ENCODE measurements at regions not wholly inside any gene's neighbourhood (a gene's known extent, or its start where the extent isn't known, plus 50 kb on each side); places are given as distances from the start of the nearest gene placed in this dataset.

DNA sequence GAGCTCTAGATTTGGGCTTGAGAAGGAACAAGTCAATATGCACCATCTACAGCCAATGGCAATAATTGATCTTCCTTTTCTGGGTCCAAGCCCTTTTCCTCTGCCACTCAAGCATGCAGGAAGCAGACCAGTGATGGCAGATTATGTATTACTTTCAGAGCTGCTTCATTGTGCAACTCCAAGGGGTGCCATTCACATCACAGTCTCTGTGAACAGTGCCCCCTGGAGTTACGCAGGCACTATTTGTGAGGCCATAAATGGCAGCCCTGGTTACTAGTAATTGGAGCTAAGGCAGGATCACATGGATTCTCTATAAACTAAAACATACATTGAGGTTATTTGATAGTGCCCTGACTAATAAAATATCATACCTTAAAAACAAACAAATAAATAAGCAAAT is 313.4 kb upstream of the SLC7A11 start:
- no peak for FAIRE-seq

DNA sequence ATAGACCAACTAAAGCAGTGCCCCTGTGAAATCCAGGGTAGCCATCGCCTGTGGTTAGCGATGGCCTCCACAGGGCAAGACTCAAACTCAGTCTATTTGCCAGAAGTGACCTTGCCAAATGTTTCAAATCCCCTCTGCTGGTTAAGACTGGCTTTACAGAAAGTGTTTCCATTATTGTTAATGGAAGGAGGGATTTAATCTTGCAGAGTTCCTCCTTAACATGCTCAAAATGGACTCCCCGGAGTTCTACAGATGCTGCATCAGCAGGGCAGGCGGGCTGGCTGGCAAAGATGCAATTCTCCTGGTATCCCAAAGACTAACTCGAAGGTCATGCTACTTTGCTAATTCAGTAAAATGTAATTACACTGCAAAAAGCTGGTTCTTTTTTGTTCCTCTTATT is 313.0 kb upstream of the SLC7A11 start:
- FAIRE-seq = no peak

DNA sequence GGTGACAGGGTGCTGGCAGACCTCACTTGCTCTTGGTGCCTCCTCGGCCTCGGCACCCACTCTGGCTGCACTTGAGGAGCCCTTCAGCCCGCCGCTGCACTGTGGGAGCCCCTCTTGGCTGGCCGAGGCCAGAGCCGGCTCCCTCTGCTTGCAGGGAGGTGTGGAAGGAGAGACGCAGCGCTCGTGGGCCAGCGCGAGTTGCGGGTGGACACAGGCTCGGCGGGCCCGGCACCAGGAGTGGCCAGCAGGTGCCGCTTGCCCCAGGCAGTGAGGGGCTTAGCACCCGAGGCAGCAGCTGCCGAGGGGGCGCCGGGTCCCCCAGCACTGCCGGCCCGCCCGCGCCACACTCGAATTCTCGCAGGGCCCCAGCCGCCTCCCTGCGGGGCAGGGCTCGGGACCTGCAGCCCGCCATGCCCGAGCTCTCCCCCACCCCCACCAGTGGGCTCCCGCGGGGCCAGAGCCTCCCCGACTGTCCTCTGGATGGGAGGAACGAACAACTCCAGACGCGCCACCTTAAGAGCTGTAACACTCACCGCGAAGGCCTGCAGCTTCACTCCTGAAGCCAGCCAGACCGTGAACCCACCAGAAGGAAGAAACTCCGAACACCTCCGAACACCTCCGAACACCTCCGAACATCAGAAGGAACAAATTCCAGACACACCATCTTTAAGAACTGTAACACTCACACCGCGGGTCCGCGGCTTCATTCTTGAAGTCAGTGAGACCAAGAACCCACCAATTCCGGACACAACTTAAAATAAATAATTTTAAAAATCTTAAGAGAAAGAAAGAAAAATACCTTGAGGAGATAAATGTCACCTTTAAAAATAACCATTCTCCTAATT is 311.1 kb upstream of the SLC7A11 start:
- FAIRE-seq = no peak

DNA sequence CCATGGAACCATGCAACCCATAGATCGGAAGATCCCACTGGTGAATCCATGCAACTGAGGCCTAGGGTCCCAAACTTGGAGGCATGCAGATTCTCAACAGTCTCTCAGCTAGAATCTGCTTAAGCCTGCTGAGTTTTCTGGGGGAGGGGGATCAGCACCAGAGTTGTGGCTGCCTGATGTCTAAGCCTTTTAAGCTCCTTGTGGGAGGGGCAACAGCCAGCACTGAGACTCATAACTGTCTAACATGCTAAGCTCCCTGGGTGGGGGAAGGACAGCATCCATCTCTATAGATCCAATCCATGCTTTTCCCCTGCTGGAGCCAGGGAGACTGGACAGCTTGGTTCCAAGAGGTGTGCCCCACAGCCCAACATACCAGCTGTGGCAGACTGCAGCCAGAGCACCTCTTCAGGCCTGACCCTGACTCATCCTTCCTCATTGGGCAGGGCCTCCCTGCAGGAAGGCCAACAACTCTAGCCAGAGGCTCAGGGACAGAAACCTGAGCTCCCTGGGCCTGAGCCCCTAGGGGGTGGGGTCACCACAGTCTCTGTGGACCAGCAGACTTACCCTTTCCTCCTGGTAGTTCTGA is 300.1 kb upstream of the SLC7A11 start:
- FAIRE-seq = no peak

DNA sequence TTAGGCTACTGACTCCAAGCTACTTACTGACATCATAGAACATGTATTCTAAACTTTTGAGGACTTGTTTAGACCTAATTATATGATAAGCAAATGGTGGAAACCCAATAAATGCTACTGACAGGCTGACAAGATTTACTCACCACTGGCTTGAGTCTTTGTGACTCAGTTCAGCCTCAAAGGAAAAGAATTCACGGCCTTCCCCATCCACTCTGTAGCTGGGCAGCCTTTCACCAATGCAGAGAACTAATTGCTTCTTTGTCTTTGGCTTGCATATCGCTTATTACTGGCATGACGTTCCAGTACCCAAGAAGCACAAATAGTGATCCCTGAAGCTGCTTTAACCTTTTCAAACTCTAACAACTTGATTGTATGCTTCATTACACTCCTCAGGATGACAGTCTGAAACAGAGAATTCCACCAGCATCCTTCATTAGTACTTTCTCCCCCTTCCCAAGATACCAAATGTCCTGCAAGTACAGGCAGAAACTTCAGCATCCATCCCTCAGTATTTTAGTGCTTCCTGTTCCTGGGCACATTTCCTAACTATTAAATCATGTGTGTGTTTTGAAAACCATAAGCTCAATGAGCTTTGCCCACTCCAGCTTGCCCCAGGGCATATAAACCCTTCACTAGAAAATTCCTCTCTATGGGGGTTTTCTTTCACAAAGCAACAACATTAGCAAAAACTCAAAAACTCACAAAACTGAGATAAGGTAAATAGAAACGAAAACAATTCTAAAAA is 298.1 kb upstream of the SLC7A11 start:
- FAIRE-seq = no peak

DNA sequence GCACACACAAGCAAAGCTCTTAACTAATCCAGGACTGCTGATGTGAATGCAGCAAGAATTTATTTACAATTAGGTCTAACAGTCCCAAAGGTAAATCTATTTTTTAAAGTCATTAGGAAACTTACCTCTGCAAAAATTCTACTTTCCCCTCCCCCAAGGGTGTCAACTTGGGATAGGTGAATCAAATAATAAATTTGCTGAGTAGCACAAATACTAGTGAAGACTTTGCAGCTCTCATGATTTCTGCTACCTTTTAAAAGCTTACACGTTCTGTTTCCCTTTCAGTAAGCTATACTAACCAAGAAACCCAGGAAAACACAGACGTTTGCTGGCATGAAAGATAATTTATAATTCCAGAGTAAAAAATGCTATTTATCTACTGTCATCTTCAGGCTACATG is 296.6 kb upstream of the SLC7A11 start:
- FAIRE-seq = no peak

DNA sequence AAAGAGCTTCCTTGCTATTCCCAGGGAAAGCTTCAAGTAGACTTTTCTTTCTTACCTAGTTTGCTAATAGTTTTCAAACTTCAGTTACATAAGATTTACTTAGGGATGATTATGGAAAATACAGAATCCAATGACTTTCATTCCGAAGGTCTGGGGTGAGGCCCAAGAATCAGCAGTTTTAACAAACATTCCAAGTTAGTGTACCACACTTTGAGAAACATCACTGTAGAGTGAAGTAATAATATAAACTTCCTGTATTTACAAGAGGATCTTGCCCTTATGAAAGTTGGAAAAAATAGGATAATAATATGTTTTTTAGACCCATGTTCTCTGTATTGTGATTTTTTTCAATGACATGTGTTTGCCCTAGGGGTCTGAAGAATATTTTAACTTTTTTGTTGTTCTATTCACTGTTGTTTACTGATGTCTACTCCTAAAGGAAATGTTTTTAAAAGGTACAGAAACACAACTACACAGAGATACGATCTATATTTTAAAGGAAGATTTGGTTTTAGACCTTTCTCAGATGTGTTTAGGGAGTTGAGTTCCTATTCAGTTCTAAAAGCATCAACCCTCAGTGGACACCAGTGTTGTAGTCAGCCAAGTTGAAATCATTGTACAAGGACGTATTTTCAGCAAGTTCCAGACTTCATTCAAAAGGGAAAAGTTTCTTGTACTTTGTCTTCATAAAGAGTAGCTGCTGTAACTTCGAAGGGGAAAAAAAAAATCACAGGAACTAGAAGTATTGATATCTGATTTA is 295.8 kb upstream of the SLC7A11 start:
- FAIRE-seq = no peak

DNA sequence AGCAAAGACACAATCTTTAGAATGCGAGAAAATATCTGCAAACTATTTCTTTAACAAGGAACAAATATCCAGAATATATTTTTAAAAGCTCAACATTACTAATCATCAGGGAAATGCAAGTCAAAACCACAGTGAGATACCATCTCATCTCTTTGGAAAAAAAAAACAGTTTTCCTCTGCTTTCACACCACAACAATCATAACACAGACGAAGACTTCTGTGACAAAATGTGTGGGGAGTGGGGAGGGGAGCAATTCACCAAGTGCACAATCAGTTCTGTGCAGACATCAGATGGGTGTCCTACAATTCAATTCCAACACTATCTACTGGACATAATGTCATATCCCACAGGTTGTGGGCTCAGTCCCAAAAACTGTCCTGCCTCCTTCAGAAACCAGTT is 293.2 kb upstream of the SLC7A11 start:
- FAIRE-seq = no peak

DNA sequence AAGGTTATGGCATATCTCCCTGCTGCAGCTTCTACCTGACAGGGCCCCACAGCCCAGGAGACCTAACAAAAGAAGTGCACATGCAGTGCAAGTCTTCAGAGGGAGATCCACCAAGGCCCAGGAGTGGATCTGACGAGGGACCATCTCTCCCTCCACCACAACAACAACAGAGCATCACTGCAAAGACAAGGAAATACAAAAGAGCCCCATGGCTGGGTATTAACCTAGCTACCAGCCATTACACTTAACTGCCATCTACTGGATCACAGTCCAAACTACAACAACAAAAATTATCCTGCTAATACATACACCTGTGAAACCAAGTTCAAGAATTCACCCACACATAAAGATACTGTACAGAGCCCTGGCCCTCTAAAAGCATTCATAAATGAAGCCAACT is 280.2 kb upstream of the SLC7A11 start:
- no peak for FAIRE-seq

DNA sequence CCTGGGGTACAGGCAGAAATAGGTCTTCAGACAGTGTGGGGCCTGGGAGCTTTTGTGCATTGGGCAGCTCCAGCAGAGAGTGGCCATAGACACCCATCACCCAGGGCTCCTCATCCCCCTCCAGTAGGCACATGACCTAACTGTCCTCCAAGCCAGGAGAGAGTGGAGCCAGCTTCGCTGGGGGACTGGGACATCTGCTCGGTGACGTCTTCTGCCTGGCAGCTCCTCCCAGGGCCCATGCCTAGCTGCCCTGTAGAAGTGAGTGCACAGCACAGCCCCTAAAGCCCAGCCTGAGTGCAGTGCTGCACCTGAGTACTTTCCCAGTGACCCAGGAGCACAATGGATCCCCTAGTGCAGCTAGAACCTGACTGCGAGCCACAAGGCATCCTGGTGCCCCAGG is 279.7 kb upstream of the SLC7A11 start:
- FAIRE-seq = no peak

DNA sequence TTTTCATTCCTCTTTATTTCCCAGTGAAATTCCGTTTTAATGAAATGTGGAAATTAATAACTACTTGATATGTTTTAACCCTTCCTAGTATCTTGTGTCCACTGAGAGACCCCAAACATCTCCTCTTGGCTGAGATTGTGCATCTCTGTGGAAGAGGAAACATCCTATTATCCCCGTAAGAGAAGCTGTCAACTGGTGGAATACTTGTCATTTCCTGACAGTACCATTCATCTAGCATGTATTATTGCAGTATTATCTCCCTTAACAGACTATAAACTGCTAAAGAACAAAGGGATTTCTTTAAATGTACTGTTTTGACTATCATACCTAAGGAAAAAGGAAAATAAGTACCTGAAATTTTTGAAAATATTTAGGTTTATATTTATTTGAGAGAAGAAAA is 277.3 kb upstream of the SLC7A11 start:
- no peak for FAIRE-seq

DNA sequence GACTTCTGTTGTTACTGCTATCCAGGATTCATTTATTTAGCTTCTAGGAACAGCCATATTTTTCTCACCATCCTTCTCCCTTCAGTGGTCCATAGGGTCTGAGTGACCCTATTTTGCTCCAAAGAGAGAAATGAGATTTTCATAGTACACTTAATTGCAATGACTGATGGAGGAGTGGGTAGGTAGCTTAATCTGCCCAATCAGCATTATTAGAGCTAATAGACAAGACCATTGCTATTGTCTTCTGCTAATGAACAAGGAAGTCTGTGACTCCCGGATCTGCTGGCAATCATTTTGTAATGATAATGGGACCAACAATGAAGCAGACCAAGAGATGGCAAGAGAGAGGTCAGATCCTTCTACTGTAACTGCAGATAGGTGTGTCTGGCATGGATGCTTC is 271.4 kb upstream of the SLC7A11 start:
- no peak for FAIRE-seq

DNA sequence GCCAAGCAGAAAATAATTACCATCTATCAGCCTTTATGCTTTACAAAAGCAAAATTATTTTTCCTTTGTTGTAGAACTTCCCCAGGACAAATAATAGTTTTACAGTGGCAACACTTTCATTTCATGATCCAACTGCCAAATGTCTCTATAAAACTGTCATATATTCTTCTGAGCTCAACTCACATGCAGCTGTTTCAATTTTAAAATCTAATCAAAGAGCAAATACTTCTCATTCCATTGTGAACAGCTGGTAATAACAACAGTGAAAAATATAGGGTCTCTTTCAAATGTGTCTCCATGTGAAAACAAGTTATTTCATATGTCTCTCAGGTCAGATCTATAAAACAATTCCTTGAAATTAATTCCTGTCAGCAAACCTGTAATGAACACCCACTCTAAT is 270.6 kb upstream of the SLC7A11 start:
- FAIRE-seq = peak; percentile 90

DNA sequence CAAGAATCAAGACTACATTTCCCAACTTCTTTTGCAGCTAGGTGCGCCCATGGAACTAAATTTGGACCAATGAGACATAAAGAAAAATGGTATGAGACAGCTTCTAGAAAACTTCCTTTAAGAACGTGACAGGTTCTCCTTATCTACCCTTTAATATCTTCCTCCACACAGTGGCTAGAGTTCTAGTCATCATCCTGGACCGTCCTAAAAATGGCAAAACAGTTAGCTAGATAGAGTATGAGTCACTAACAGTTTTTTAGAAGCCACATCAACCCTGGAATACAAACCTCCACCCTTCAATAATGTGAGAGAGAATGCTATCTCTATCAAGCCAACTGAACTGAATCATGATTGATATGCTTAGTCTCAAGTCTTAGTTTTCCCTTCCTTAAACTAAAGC is 267.9 kb upstream of the SLC7A11 start:
- no peak for FAIRE-seq

DNA sequence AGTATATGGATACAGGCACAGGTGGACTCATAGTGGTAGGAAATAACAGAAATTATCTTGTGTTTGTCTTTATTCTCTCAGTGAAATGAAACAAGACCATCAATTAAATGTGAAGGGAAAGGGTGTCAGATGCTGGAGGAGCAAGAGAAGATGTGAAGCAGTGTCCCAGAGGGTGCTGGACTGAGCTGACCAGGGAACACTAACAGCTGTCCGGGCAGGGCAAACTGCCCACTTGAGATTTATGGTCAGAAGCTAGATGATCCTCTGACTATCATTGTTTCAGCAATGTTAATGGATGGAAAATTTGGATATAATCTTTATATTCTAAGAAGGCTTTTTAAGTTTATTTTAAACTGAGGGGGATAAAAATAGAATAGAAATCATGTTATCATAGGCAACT is 267.2 kb upstream of the SLC7A11 start:
- no peak for FAIRE-seq

DNA sequence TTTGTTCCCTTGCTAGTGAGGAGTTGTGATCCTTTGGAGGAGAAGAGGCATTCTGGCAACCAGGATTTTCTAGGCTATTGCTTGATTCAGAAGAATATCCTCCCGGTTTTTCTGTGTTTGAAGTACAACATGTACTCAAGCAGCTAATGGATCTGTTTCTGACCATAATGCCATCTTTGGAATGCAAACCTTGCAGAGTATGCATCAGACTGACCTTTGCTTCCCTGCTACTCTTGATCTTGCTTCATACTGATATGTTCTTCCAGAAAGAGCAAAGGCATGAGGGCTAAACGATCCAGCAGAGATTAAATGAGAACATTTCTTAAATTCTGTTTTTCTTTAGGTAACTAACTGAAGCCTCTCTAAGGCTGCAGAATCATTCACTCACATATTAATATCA is 265.4 kb upstream of the SLC7A11 start:
- no peak for FAIRE-seq

DNA sequence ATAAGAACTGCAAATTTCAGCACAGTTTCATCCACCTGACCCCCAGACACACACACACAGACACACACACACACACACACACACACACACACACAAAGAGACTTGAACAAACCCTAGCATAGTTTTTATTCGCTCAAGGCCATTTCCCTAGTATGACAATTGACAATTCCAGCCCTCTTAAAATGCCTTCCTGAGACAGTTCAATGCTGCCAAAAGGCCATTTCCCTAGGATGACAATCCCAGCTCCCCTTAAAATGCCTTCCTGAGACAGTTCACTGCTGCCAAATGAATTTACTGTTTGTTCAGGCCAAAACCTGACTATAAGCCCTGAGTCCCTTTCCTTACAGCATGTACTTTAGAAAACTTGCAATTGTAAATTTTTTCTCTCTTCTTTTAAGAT is 259.5 kb upstream of the SLC7A11 start:
- no peak for FAIRE-seq

DNA sequence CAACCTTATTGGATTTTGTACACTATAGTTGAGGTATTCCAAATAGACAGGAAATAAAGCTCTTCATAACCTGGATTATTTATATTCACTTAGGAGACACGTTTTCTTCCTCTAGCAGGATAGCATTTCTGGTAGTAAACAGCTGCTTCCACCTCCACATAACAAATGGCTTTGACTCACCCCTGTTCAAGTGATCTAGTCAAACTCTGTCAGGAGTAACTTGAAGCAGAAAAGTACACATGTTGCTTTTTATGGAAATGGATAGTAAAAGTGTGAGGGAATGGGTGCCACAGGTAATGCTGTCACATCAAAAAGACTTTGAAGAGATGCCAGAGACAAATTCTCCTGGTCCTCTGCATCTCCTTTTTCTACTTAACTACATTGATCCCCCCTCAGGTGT is 258.7 kb upstream of the SLC7A11 start:
- no peak for FAIRE-seq

DNA sequence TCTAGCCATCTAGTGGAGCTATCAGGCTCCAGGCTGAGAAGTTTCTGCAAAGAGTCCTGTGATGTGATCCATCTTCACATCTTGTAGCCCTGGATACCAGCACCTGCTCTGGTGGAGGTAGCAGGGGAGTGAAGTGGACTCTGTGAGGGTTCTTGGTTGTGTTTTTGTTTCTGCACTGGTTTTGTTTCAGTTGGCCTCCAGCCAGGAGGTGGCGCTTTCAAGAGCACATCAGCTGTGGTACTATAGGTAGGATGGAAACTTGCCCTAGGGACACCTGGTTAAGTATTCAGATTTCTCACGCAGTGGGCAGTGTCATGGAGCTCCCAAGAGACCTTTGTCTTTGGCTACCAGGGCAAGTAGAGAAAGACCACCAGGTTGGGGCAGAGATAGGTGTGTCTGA is 257.5 kb upstream of the SLC7A11 start:
- FAIRE-seq = no peak

DNA sequence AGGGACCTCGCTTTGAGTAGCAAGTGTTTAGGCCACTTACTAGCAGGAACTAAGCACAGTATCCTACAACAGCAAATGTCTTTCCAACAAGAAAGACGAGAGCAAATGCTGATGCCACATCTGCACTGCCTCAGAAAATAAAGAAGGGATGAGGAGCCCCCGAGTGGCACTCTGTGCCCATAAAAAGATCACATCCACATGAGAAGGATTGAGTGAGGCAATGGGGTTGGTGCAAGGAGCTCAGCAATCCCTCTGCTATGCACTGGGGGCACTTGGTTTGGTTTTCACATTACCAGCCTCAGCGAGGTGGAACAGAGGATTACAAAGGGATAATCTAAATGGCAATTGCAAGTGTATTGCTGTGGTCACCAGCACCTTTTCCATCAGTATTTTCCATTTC is 252.8 kb upstream of the SLC7A11 start:
- no peak for FAIRE-seq

DNA sequence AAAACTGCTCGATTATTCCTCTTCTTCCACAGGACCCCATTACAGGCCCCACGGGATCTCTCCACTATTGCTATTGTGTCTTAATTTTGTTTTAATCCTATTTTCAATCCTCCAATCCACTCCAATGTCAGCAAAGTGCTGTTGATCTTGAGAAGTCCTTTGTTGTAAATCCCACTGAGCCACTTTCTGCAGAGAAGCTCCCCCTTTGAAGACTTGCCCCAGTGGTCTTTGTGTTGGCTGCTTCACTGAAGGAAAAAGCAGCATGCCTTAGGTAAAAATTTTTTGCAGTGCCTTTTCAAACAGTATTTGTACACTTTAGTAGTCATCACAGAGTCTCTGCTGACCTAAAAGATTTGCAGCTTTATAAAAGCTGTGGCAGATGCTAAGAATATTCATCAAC is 252.0 kb upstream of the SLC7A11 start:
- no peak for FAIRE-seq

DNA sequence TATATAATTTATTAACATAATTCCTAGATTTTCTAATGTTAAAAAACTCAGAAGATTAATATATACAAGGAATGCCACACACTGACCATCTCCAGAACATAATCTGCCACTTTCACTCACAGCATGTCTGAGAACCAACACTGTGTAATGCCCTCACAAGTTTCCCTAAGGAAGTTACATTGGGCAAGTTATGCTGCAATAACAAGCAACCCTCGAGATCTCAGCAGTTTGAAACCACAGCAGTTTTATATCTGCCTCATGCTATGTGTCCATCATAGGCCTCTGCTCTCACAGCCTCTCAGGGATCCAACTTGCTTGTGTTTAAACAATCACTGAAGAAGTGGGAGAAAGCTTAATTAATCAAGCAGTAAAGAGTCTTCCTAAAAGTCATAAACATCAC is 250.0 kb upstream of the SLC7A11 start:
- FAIRE-seq = no peak

DNA sequence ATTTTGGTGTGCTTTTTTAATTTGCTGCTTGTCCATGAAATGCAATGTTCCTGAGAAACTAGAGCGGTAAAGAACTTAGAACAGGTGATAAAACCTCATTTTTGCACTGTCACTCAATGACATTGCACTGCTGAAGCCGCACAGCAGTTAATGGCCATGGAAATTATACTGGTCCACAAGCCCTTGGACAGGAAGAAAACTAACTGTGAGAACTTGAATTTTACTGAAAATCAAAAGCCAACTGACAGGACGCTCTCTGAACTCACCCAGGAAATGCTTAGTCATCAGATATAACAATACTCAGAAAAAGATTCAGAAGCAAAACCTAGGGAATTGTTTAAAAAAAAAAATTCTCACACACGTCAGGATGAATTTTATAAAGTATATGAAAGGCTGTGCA is 246.4 kb upstream of the SLC7A11 start:
- no peak for FAIRE-seq

All from endometrium (tissue), 2 donors.